NCI-H2196 (cell line): ENCODE measurements at regions not wholly inside any gene's neighbourhood (a gene's known extent, or its start where the extent isn't known, plus 50 kb on each side); places are given as distances from the start of the nearest gene placed in this dataset.

Source experiments
- DNase-seq: peaks from one replicate; lab custom pipeline; 2025; ENCODE audit not compliant: unreplicated experiment; lab: John Stamatoyannopoulos, UW

DNA sequence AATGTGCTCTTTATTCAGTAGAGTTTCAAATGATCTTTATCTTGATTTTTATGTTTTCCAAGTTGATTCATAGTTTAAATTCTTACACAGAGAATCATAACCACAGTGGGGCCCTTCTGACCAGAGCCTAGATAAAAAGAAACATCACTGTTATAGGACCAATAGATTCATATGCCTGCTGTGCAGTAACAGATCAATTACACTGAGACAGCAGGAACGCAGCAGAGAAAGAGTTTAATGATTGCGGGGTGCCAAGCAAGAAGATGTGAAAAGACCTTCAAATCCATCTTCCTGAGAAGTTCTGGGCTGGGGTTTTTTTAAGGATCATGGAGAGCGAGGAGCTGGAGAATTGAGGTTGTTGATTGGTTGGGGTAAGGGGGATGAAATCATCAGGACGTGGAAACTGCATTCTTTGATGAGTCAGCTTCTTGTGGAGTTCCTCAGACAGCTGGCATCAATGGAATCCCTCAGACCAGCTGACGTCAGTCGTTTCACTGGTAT lies 346.6 kb downstream of the TBC1D4 start:
- no peak for DNase-seq

DNA sequence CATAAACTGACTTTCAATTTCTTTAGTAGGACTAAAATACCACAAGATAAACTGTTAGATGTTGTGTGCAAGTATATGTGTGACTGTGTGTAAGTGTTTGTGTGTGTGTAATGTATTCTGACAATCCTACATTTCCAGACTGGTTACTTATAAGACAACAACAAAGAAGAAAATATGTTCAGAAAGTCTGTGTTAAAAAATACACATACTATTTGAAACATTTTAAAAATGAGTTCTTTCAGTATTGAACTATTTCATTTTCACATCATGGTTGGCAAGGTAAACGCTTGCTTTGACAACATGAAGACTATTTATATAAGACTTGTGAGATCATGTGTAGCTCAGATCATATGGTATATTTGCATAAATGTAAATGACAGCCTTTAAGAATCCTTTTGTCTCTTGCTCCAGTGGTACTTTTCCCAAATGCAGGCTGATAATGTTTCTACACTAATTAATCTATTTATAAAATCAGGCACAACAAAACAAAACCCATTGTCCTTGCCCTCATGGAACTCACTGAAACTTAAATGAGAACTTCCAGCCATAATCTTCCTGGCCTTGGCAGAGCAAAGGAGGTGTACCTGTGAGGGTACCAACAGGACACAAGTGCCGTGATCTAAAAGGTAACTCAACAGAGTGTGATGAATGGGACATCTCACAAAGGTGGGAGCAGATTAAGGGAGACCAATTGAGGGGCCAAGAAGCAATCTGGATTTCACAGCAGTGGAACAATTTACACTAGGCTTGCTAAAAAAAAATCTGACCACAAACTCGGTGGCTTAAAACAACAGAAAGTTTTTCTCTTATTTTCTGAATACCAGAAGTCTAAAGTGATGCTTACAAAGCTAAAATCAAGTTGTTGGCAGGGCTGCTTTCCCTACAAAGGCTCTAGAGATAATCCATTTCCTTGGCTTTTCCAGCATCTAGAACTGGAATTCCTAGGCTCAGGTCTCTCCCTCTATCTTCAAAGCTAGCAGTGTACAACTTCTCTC lies 349.0 kb downstream of the TBC1D4 start:
- no peak for DNase-seq

GRCh38 chr13:75129331-75129730 lies 352.6 kb downstream of the TBC1D4 start:
- DNase-seq: no peak

GRCh38 chr13:75124415-75124814 lies 357.6 kb downstream of the TBC1D4 start:
- no peak for DNase-seq

DNA sequence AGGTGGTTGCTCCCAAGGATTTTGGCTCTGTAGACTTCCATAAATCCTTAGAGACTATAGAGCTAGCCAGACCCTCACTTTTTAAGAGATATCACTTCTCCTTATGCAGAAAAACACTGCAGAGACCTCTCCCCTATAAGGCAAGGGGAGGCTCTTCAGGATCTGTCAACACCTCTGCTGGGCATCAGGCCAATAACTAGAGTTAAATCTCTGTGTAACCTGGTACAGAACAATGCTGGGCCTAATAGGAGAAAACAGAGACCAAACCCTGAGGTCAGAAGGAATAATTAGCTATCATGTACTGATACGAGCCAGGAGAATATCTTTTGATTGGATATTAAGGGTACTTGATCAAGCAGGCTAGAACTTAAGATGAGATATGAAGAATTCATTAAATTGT lies 358.5 kb downstream of the TBC1D4 start:
- DNase-seq: no peak

GRCh38 chr13:75120085-75120484 lies 361.9 kb downstream of the TBC1D4 start:
- DNase-seq: no peak

DNA sequence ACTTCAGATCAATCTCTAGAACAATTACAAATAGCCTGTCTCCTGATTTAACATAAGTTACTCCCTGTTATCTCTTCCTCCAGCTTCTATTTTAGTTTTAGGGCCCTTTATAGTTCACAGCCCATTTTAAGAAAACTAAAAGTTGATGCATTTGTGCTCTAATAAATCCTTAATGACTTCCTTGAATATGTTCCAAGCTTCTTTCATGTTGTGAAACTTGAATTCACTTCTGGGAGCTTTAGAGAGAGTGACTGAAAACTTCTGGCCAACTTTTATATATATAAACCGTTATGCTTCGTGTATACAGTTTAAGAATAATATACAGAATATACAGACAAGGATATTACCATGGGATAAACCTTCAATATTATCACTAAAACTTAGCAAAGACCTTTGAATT lies 366.8 kb downstream of the TBC1D4 start:
- no peak for DNase-seq

- DNase-seq: no peak
Measured at GRCh38 chr13:75103976-75104375, 378.0 kb downstream of the TBC1D4 start.

DNA sequence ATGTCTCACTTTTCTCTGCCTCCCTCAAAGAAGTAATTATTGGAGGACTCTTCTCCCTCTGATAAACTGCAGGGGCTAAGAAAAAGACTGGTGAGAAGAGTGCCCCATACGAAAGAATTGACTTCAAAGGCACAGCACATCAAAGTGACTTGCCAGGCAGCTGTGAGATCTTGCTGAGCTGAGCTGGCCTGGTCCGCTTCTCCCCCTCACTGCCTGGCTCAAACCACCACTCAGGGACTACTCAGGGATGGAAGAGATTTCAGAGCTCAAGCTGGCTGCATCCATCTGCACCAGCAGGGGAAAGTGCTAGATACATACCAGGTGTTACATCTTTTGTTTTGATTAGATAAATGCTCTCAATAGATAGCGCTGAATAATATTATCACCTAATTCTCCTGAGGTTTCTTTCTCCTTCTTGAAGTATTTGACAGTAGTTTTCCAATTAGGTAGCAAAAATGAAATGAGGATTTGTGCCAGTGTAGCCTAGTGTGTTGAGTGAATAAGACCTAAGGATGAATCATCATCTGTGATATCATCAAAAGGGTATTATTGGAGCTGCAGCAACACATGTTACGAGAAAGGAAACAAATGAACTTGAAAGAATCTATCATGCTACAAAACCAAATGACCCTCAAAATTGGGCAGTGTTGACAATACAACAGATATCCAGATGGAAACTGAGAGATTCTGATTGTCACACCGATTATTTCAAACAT lies 379.8 kb downstream of the TBC1D4 start:
- no peak for DNase-seq

- no peak for DNase-seq
Measured at GRCh38 chr13:75101348-75101747, 380.6 kb downstream of the TBC1D4 start.

DNA sequence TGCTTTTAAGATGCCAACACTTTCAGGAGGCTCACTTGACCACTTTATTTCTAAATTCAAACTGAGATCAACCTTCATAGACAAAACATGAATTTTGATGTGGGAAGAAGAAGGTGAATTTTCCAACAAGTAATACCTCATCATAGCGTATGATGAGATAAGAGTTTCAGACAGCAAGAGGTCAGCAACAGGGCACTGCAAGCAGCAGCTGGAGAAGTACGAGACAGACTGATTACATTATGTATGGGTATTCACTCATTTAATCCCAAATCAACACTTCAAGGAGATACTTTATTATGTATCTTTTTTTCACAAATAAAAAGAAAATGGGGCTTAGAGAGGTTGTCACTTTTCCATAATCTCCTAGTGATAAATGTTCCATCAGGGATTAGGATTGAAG lies 389.8 kb downstream of the TBC1D4 start:
- DNase-seq: no peak

DNA sequence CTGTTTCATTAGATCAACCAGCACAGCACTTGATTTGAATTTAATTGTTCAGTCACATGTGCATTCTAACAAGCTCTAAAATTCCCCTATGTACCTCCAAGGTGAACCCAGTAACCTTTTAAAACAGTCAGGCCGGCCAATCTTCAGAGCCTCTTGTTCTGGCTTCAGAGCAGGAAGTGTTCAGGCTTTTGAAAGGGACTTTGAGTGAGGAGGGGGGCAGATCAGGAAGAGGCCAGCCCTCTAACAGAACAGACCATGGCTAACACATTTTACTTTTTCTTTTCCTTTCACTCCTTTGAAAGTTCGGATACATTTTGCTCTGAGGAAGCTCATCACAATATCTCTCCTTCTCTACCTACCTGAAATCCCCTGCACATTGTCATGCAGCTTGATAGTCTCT lies 390.3 kb downstream of the TBC1D4 start:
- no peak for DNase-seq

DNA sequence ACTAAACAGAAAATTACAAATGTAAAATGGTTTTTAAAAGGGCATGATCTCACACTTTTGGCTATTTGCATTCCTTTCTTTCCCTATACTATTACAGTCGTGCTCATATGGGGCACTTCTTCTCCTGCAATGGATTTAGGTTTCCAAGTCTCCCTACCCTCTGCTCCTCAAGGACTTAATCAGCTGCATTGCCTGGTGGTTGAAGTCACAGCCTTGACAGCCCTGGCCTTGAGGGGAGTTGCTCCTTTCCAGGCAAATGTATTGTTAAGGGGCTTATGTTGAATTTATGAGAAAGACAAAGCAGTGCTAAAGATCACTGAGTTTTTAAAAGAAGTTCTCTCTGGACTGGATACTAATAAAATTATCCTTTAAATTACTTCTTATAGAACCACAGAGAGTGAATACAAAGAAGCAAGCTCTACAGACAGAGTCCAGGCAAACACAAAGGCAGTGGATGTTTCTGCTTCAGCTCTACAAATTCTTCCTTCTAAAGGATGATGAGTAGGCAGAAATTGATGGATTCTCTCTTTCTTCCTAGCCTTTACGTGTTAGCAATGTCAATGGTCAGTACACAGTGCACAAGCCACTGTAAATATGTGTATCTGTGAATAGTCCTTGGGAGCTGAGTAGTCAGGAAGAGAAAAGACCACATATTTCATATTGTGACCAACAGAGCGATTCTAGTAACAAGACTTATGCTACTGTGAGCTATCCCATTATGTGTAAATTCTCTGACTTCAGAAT lies 390.9 kb downstream of the TBC1D4 start:
- no peak for DNase-seq

DNA sequence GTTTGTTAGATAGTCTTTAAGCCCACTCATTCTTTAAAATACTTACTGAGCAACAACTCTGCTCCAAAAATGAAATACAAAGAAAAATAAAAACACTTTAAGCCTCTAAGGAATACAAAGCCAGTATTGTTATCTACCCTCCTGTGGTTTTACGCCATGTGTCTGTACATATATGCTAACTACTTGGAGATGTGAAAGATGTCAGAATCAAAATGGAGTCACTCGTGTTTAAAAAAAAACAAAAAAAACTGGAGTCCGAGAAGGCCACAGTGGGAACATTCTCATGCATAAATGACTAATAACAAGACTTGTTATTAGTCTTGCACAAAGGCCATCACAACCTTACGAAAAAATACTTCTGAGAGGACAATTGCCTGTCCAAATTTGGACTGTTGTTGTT lies 393.1 kb downstream of the TBC1D4 start:
- no peak for DNase-seq

DNA sequence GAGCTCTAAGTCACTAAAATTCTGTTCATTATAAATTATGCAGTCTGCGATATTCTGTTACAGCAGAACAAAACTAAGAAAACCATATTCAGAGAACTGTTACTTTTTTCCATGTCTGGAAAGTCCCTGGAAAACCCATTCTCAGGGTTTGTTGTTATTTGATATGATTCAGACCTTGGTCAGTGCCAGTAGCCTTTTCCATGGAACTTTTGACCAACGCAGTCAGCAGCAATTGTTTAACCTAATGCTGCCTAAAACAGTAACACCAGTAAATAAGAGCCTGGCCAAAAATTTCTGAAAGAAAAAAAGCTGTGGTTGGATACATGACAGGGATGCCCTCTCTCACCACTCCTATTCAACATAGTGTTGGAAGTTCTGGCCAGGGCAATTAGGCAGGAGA lies 402.7 kb downstream of the TBC1D4 start:
- no peak for DNase-seq

DNA sequence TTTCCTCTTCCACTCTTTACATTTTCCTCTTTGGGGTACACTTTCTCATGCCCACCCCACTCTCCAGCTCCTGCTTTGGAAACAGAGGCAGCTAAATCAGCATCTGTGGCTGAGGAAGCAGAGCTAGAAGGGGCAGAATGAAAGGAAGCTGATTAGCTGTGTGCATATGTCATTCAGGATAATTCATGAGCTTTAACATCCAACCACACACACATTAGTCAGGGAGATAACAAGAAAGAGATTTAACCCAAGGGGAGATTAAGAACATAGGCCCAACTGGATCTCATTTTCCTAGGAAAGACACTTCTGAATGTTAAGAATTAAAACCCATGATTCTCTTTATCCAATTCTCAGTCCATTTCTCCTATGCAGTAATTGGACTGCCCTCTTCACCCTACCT lies 405.5 kb downstream of the TBC1D4 start:
- no peak for DNase-seq

DNA sequence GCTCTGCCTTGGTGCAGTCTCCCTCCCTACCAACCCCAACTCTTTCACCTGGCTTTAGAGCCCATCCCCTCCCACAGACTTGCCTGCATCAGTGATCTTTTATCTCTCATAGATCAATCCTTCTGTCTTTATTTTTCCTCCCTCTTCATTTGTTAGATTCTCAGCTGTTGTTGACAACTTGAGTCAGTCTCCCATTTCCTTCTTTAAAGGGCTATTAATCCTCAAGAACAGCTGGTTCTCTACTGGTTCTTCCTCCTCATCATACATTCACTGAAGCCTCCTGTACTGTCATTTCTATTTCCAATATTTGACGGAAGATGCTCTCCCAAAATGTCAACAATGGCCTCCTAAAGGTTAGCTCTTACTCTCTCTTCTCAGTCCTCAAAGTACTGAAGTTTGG lies 408.2 kb downstream of the TBC1D4 start:
- no peak for DNase-seq

GRCh38 chr13:75072891-75073290 lies 409.1 kb downstream of the TBC1D4 start:
- DNase-seq: no peak

- DNase-seq: no peak
Measured at GRCh38 chr13:75072368-75072767, 409.6 kb downstream of the TBC1D4 start.

- DNase-seq: no peak
Measured at GRCh38 chr13:75071796-75072195, 410.2 kb downstream of the TBC1D4 start.

- no peak for DNase-seq
Measured at GRCh38 chr13:75071395-75071794, 410.6 kb downstream of the TBC1D4 start.
